Transverse colon (tissue), 4 donors: ENCODE measurements at regions not wholly inside any gene's neighbourhood (a gene's known extent, or its start where the extent isn't known, plus 50 kb on each side); places are given as distances from the start of the nearest gene placed in this dataset.

ENCODE experiments used
- EP300 ChIP-seq: sonication (generic); formaldehyde crosslinking; IDR thresholded peaks from one replicate; pipeline ENCODE4 v1.6.1; 2017; ENCODE audit warnings: antibody characterized with exemption, low read depth
- POLR2A ChIP-seq: fragments of 450-650 bp; IDR thresholded peaks from one replicate; pipeline ENCODE4 v1.6.1; 2016; ENCODE audit warnings: antibody characterized with exemption, mild to moderate bottlenecking, moderate library complexity
- POLR2AphosphoS5 ChIP-seq, 3 donors: sonication (generic); formaldehyde crosslinking; IDR thresholded peaks; one replicate each; pipeline ENCODE4 v1.6.1; 2016; ENCODE audit warnings: antibody characterized with exemption in 3 of 3
- TF ChIP-seq, protein P1 (sequence below), 5 experiments: fragments of 200-600 bp in 3 of 5; fragments of 450-650 bp in 2 of 5; sonication (generic) in 3 of 5; IDR thresholded peaks; 1 replicate in 2 of 5; 2 replicates in 3 of 5; pipeline ENCODE4 v1.5.1; 2016 to 2017; ENCODE audit warnings: antibody characterized with exemption in 5 of 5, inconsistent platforms in 3 of 5, mild to moderate bottlenecking in 2 of 5, moderate library complexity in 1 of 5

DNA sequence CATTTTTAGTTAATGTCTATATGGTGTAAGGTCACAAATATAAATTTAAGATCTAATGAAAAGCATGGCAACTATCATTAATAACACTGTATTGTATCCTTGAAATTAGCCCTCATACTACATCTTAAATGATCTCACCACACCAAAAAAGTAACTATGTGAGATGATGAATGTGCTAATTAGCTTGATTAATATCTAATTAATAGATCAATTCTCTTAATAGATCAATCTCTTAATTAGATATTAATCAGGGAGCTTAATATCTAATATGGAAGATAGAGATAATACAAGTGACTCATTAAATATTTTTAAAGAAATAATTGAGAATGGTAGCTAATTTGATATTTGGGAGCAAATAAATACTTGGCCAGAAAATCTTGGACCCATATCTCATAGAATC lies 178.5 kb upstream of the FAT3 start:
- TF ChIP-seq, protein P1, sequence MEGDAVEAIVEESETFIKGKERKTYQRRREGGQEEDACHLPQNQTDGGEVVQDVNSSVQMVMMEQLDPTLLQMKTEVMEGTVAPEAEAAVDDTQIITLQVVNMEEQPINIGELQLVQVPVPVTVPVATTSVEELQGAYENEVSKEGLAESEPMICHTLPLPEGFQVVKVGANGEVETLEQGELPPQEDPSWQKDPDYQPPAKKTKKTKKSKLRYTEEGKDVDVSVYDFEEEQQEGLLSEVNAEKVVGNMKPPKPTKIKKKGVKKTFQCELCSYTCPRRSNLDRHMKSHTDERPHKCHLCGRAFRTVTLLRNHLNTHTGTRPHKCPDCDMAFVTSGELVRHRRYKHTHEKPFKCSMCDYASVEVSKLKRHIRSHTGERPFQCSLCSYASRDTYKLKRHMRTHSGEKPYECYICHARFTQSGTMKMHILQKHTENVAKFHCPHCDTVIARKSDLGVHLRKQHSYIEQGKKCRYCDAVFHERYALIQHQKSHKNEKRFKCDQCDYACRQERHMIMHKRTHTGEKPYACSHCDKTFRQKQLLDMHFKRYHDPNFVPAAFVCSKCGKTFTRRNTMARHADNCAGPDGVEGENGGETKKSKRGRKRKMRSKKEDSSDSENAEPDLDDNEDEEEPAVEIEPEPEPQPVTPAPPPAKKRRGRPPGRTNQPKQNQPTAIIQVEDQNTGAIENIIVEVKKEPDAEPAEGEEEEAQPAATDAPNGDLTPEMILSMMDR (IDR thresholded peaks at IDR 0.05): no peak
- TF ChIP-seq POLR2A (no peak), EP300 (no peak), POLR2AphosphoS5 (IDR thresholded peaks at IDR 0.05) (no peak)
